ENCODE measurements at regions not wholly inside any gene's neighbourhood (a gene's known extent, or its start where the extent isn't known, plus 50 kb on each side); places are given as distances from the start of the nearest gene placed in this dataset.

DNA sequence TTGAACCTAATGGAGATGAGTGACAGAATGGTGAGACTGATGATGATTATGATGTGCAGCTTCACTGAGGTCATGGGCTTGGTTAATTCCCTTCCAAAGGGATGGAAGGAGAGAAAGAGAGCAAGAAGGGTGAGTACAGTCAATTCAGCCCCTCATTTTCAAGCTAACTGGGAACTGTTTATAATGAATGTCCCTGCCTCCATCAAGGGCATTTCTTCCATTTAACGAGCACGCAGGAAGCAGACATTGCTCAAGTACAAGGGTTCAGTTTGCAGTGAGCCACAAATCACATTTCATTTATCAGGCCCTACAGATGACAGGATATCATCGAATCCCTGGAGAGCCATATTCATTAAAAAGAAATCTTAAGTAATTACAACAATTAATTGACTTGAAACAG, 158.3 kb upstream of the EEF1E1 start:
- TF ChIP-seq, protein P1, sequence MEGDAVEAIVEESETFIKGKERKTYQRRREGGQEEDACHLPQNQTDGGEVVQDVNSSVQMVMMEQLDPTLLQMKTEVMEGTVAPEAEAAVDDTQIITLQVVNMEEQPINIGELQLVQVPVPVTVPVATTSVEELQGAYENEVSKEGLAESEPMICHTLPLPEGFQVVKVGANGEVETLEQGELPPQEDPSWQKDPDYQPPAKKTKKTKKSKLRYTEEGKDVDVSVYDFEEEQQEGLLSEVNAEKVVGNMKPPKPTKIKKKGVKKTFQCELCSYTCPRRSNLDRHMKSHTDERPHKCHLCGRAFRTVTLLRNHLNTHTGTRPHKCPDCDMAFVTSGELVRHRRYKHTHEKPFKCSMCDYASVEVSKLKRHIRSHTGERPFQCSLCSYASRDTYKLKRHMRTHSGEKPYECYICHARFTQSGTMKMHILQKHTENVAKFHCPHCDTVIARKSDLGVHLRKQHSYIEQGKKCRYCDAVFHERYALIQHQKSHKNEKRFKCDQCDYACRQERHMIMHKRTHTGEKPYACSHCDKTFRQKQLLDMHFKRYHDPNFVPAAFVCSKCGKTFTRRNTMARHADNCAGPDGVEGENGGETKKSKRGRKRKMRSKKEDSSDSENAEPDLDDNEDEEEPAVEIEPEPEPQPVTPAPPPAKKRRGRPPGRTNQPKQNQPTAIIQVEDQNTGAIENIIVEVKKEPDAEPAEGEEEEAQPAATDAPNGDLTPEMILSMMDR (IDR thresholded peaks at IDR 0.05 in 2 of 3, conservative IDR thresholded peaks at IDR 0.05 in 1 of 3; ENCODE audit: control insufficient read depth in 2 of 3, extremely low read depth in 1 of 3, insufficient read depth in 1 of 3, low read depth in 3 of 3, low read length in 3 of 3) = no peak
- TF ChIP-seq RFX5 (IDR thresholded peaks at IDR 0.05; ENCODE audit: low read depth, low read length) (no peak), SP1 (IDR thresholded peaks at IDR 0.05; ENCODE audit: low read depth, low read length) (no peak), EP300 (IDR thresholded peaks at IDR 0.05; ENCODE audit: borderline replicate concordance in 1 of 2, control insufficient read depth in 1 of 2, low read depth in 2 of 2, low read length in 2 of 2) (no peak), NFYA (IDR thresholded peaks at IDR 0.05; ENCODE audit: borderline replicate concordance, low read depth, low read length) (no peak), POLR2A (IDR thresholded peaks at IDR 0.05; ENCODE audit: low read depth, low read length) (no peak), NRF1 (conservative IDR thresholded peaks at IDR 0.05; ENCODE audit: low read depth, low read length) (no peak), BRCA1 (IDR thresholded peaks at IDR 0.05; ENCODE audit: low read depth, low read length) (no peak), YY1 (IDR thresholded peaks at IDR 0.05; ENCODE audit: low read depth, low read length) (no peak)
- TF ChIP-seq, protein P2, sequence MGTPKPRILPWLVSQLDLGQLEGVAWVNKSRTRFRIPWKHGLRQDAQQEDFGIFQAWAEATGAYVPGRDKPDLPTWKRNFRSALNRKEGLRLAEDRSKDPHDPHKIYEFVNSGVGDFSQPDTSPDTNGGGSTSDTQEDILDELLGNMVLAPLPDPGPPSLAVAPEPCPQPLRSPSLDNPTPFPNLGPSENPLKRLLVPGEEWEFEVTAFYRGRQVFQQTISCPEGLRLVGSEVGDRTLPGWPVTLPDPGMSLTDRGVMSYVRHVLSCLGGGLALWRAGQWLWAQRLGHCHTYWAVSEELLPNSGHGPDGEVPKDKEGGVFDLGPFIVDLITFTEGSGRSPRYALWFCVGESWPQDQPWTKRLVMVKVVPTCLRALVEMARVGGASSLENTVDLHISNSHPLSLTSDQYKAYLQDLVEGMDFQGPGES (IDR thresholded peaks at IDR 0.05) = no peak
- TF ChIP-seq, protein P3, sequence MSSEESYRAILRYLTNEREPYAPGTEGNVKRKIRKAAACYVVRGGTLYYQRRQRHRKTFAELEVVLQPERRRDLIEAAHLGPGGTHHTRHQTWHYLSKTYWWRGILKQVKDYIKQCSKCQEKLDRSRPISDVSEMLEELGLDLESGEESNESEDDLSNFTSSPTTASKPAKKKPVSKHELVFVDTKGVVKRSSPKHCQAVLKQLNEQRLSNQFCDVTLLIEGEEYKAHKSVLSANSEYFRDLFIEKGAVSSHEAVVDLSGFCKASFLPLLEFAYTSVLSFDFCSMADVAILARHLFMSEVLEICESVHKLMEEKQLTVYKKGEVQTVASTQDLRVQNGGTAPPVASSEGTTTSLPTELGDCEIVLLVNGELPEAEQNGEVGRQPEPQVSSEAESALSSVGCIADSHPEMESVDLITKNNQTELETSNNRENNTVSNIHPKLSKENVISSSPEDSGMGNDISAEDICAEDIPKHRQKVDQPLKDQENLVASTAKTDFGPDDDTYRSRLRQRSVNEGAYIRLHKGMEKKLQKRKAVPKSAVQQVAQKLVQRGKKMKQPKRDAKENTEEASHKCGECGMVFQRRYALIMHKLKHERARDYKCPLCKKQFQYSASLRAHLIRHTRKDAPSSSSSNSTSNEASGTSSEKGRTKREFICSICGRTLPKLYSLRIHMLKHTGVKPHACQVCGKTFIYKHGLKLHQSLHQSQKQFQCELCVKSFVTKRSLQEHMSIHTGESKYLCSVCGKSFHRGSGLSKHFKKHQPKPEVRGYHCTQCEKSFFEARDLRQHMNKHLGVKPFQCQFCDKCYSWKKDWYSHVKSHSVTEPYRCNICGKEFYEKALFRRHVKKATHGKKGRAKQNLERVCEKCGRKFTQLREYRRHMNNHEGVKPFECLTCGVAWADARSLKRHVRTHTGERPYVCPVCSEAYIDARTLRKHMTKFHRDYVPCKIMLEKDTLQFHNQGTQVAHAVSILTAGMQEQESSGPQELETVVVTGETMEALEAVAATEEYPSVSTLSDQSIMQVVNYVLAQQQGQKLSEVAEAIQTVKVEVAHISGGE (CRISPR knock-in tag; IDR thresholded peaks at IDR 0.05) = no peak
- TF ChIP-seq, protein P4, sequence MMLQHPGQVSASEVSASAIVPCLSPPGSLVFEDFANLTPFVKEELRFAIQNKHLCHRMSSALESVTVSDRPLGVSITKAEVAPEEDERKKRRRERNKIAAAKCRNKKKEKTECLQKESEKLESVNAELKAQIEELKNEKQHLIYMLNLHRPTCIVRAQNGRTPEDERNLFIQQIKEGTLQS (IDR thresholded peaks at IDR 0.05; ENCODE audit: borderline replicate concordance, extremely low read depth, low read depth, low read length) = no peak
- TF ChIP-seq, protein P5, sequence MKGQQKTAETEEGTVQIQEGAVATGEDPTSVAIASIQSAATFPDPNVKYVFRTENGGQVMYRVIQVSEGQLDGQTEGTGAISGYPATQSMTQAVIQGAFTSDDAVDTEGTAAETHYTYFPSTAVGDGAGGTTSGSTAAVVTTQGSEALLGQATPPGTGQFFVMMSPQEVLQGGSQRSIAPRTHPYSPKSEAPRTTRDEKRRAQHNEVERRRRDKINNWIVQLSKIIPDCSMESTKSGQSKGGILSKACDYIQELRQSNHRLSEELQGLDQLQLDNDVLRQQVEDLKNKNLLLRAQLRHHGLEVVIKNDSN (IDR thresholded peaks at IDR 0.05; ENCODE audit: borderline replicate concordance, extremely low read length, insufficient read depth, low read depth, low read length) = no peak
